ENCODE measurements at regions not wholly inside any gene's neighbourhood (a gene's known extent, or its start where the extent isn't known, plus 50 kb on each side); places are given as distances from the start of the nearest gene placed in this dataset.

DNA sequence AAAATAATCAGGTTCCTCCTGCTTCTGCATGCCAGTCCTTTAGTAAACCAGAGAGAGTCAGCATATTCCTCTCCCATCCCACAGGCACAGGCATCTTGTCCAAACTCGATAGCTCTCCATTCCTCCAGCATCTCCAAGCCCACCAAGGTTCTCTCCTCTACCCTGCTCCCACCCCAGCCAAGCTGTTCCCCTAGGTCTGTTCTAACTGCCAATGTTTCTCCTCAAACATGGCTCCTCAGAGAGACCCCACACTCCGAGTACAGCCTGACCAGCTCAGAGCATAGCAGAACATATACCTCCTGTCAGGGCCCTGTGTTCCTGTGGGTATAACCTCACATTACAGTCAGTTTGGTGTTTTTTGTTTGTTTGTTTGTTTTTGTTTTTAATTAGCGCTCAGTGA, 177.8 kb downstream of the VEGFA start:
- no peaks in the 10 kb centered on the region for H3F3A ChIP-seq (ENCODE audit: low read depth)

DNA sequence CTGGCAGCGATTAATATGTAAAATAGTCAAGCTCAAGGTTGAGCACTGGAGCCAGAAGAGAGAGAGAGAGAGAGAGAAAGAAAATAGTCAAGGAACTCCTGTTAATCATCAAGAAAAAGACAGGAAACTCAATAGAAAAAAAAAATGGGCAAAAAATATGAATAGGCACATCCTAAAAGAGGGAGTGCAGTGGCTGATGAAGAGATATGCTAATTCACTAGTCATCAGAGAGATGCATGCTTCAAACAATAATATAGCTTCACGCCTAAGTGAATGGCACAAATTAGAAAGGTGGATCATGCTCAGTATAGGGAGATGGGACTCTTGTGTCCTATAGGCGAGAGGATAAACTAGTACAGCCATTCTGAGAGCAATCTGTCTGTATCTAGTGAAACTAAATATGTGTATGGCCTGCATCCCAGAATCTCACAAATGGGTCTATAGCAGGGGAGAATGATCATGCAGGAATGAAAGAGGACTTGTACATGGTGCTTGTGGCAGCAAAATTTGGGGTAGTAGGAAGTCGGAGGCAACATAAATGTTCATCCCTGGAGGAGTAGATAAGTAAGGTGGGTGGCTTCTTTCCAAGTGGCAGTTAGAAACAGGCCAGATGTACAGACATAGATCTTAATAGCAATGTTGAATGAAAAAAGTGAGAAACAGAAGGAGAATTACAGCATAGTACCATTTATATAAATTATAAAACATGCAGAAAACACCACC, 176.8 kb downstream of the VEGFA start:
- H3K4me1 ChIP-seq (ENCODE audit: insufficient read depth, low read length, poor library complexity, severe bottlenecking), result peaks cover 9% of the 10 kb centered on the region
- H3K27me3 ChIP-seq (ENCODE audit: insufficient read depth, low read length, poor library complexity, severe bottlenecking), result no peaks in the 10 kb centered on the region
- no peaks in the 10 kb centered on the region for H3F3A ChIP-seq (ENCODE audit: low read depth)
- no peaks in the 10 kb centered on the region for H4K20me1 ChIP-seq (ENCODE audit: insufficient read depth, low read length, poor library complexity, severe bottlenecking)
- H3K36me3 ChIP-seq (ENCODE audit: insufficient read depth, low read length), result no peaks in the 10 kb centered on the region
- no peak overlapping the region for H3K4me2 ChIP-seq (ENCODE audit: low read depth, low read length, poor library complexity, severe bottlenecking)
- H3K4me3 ChIP-seq (ENCODE audit: low read length, poor library complexity, severe bottlenecking), result no peak overlapping the region
- no peak overlapping the region for H3K9ac ChIP-seq (ENCODE audit: low read depth, low read length, poor library complexity, severe bottlenecking)
- peaks cover 7% of the 10 kb centered on the region; the same call in 1 of the 2 replicates for H3K9me3 ChIP-seq (ENCODE audit: insufficient read depth, low read depth, low read length)
- no peaks in the 10 kb centered on the region for H3K9me2 ChIP-seq (replicated peaks; ENCODE audit: low read depth, low read length)
- TF ChIP-seq EZH2phosphoT487 (IDR thresholded peaks at IDR 0.05; ENCODE audit: borderline replicate concordance), result no peak
- TF ChIP-seq, protein P1, sequence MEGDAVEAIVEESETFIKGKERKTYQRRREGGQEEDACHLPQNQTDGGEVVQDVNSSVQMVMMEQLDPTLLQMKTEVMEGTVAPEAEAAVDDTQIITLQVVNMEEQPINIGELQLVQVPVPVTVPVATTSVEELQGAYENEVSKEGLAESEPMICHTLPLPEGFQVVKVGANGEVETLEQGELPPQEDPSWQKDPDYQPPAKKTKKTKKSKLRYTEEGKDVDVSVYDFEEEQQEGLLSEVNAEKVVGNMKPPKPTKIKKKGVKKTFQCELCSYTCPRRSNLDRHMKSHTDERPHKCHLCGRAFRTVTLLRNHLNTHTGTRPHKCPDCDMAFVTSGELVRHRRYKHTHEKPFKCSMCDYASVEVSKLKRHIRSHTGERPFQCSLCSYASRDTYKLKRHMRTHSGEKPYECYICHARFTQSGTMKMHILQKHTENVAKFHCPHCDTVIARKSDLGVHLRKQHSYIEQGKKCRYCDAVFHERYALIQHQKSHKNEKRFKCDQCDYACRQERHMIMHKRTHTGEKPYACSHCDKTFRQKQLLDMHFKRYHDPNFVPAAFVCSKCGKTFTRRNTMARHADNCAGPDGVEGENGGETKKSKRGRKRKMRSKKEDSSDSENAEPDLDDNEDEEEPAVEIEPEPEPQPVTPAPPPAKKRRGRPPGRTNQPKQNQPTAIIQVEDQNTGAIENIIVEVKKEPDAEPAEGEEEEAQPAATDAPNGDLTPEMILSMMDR (conservative IDR thresholded peaks at IDR 0.05; ENCODE audit: low read length), result no peak
- H2AFZ ChIP-seq (ENCODE audit: low read length), result no peak overlapping the region
- H3K79me2 ChIP-seq (ENCODE audit: insufficient read depth, low read length), result no peaks in the 10 kb centered on the region

More for the DNA sequence above, 177.8 kb downstream of the VEGFA start:
- no peak overlapping the region for H3K4me3 ChIP-seq (ENCODE audit: low read length, poor library complexity, severe bottlenecking)
- H3K9me3 ChIP-seq (ENCODE audit: insufficient read depth, low read depth, low read length), result peaks cover 7% of the 10 kb centered on the region; the same call in 1 of the 2 replicates
- H3K9me2 ChIP-seq (replicated peaks; ENCODE audit: low read depth, low read length), result no peaks in the 10 kb centered on the region
- no peaks in the 10 kb centered on the region for H4K20me1 ChIP-seq (ENCODE audit: insufficient read depth, low read length, poor library complexity, severe bottlenecking)
- H3K79me2 ChIP-seq (ENCODE audit: insufficient read depth, low read length), result no peaks in the 10 kb centered on the region
- no peak for TF ChIP-seq EZH2phosphoT487 (IDR thresholded peaks at IDR 0.05; ENCODE audit: borderline replicate concordance)
- H3K9ac ChIP-seq (ENCODE audit: low read depth, low read length, poor library complexity, severe bottlenecking), result no peak overlapping the region
- no peaks in the 10 kb centered on the region for H3K36me3 ChIP-seq (ENCODE audit: insufficient read depth, low read length)
- peaks cover 6% of the 10 kb centered on the region for H3K4me1 ChIP-seq (ENCODE audit: insufficient read depth, low read length, poor library complexity, severe bottlenecking)
- H2AFZ ChIP-seq (ENCODE audit: low read length), result no peak overlapping the region
- no peak overlapping the region for H3K4me2 ChIP-seq (ENCODE audit: low read depth, low read length, poor library complexity, severe bottlenecking)
- H3K27me3 ChIP-seq (ENCODE audit: insufficient read depth, low read length, poor library complexity, severe bottlenecking), result no peaks in the 10 kb centered on the region

DNA sequence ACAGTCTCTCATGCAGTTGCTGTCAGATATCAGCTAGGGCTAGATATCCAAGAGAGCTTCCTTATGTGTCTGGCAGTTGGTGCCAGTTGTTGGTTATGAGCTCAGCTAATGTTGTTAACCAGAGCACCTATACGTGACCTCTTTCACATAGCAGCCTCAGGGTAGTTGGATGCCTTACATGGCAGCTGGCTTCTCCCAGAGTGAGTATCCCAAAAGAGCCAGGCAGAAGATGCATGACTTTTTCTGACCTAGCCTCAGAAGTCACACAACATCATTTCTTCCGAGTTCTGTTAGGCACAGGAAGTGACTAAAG, 175.7 kb downstream of the VEGFA start:
- no peaks in the 10 kb centered on the region for H3K79me2 ChIP-seq (ENCODE audit: insufficient read depth, low read length)
- H3F3A ChIP-seq (ENCODE audit: low read depth), result no peaks in the 10 kb centered on the region
- TF ChIP-seq, protein P1 (conservative IDR thresholded peaks at IDR 0.05; ENCODE audit: low read length), result no peak
- TF ChIP-seq EZH2phosphoT487 (IDR thresholded peaks at IDR 0.05; ENCODE audit: borderline replicate concordance), result no peak
- H3K27me3 ChIP-seq (ENCODE audit: insufficient read depth, low read length, poor library complexity, severe bottlenecking), result no peaks in the 10 kb centered on the region
- H3K9me3 ChIP-seq (ENCODE audit: insufficient read depth, low read depth, low read length), result peaks cover 7% of the 10 kb centered on the region; the same call in 1 of the 2 replicates
- H3K9ac ChIP-seq (ENCODE audit: low read depth, low read length, poor library complexity, severe bottlenecking), result no peak overlapping the region
- H3K4me3 ChIP-seq (ENCODE audit: low read length, poor library complexity, severe bottlenecking), result no peak overlapping the region
- H4K20me1 ChIP-seq (ENCODE audit: insufficient read depth, low read length, poor library complexity, severe bottlenecking), result no peaks in the 10 kb centered on the region
- no peak overlapping the region for H3K4me2 ChIP-seq (ENCODE audit: low read depth, low read length, poor library complexity, severe bottlenecking)
- no peaks in the 10 kb centered on the region for H3K9me2 ChIP-seq (replicated peaks; ENCODE audit: low read depth, low read length)
- H3K36me3 ChIP-seq (ENCODE audit: insufficient read depth, low read length), result no peaks in the 10 kb centered on the region
- peaks cover 20% of the 10 kb centered on the region for H3K4me1 ChIP-seq (ENCODE audit: insufficient read depth, low read length, poor library complexity, severe bottlenecking)
- no peak overlapping the region for H2AFZ ChIP-seq (ENCODE audit: low read length)
